PFSK-1 (cell line): ENCODE measurements at regions not wholly inside any gene's neighbourhood (a gene's known extent, or its start where the extent isn't known, plus 50 kb on each side); places are given as distances from the start of the nearest gene placed in this dataset.

Experiments
- SIN3A ChIP-seq: IDR thresholded peaks from 2 replicates; pipeline ENCODE4 v1.6.1; 2012; ENCODE audit warnings: mild to moderate bottlenecking, low read length, moderate library complexity, borderline replicate concordance; ENCODE audit not compliant: insufficient read depth
- TAF1 ChIP-seq: IDR thresholded peaks from 2 replicates; pipeline ENCODE4 v1.6.1; 2012; ENCODE audit warnings: low read length, control low read depth, borderline replicate concordance; ENCODE audit not compliant: insufficient read depth

DNA sequence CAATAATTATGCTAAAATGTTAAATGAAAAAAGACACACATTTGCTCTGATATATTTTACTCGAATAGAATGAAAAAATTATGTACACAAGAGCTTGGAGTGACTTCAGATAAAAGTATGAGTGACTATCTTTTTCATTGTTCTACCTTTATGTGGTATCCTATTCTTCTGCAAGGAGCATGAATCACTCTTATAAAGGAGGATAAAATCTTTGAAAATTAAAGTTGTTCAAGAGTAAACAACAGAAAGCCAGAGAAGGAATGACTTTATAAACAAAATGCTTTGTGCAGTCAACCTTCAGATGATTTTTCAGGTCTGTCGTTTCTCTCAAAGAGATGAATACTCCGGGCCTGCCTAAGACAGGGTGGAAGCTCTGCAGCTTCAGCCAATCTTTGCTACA is 215.3 kb downstream of the FOXA2 start:
- no peak for TF ChIP-seq SIN3A
- TF ChIP-seq TAF1, result no peak
